Left renal cortex interstitium (tissue), 4 donors: ENCODE measurements at regions not wholly inside any gene's neighbourhood (a gene's known extent, or its start where the extent isn't known, plus 50 kb on each side); places are given as distances from the start of the nearest gene placed in this dataset.

ENCODE experiments used
- DNase-seq, 4 donors: peaks; one replicate each; pipeline ENCODE4 v3.0.0-alpha.2; 2013; ENCODE audit warnings: low read depth in 4 of 4, low spot score in 2 of 4, missing footprints in 1 of 4

DNA sequence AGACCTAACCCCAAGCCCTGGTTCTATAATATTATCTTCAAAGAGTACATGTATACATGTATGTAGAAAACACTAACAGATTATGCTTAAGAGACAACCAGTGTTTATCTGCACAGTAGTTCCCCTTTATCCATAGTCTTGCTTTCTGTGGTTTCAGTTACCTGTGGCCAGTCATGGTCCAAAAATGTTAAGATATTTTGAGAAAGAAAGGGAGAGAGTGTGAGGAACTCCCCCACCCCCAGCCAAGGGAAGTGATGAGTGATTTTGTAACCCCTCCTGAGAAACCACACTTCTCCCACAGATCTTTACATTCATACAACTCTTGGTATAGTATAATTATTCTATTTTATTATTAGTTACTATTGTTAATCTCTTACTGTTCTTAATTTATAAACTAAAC lies 77.3 kb upstream of the CNTN1 start:
- DNase-seq = no peak

- no peak for DNase-seq
Measured at GRCh38 chr12:40615590-40615989, 76.6 kb upstream of the CNTN1 start.

DNA sequence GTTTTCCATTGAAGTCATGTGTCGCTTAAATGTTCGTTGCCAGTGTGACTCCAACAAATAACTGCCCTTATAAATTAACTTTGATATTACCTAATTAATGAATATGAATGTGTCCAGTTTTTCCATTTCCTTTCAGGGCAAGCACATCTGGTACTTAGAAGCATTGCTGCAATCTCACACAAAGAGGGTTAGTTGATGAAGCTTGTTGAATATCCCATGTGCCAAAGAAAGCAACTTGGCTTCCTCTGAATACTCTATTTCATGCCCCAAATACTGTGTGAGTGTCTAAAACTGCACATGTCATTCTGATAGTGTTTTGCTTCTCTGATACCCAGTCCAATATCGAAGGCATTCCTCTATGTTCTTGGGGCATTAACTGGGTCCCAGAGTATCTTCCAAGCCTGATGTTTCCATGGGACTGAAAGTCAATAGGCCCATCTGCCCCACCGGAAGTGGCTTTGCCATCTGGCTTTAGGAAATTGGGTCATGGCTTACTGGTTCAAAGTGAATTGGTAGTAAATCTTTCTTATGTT lies 75.8 kb upstream of the CNTN1 start:
- no peak for DNase-seq

GRCh38 chr12:40618636-40619035 lies 73.6 kb upstream of the CNTN1 start:
- DNase-seq = no peak

GRCh38 chr12:40620564-40621019 lies 71.6 kb upstream of the CNTN1 start:
- DNase-seq = no peak

DNA sequence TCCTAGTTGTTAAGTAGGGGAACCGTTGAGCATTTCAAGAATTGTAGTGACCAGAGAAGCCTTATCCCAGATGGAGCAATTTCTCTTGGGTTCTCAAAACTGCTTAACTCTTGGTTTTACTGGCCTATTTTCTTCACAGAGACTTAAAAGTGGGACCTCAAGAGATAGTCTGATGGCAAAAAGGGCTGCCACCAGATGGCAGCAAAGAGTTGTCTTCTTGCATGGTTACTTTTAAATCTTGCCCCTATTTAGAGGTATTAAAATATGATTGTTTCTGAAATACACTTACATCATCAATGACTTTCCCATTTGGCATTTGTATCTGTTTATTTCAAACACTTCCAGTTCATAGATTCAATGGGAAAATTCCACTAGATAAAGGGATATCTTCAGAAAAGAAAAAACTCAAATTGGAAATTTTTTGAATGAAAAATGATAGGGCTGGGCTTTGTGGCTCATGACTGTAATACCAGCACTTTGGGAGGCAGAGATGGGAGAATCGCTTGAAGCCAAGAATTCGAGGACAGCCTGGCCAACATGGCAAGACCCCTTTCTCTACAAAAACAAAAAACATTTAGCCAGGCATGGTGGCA lies 69.9 kb upstream of the CNTN1 start:
- DNase-seq = no peak

DNA sequence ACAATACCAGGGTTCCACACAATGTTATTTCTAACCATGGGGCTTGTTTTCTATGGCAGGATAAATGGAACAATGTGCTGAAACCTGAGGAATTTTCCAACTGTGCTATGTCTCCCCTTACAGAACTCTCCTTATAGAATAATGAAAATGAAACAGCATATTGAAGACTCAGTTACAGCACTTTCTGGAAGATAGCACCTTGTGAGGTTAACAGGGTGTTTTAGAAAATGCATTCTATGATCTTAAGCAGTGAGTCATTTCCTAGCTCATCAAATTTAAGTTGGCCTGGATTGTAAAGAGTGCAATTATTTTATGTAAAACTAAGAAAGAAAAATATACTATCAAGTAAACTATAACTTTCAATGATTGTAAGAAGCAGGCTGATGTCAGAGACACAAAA lies 60.1 kb upstream of the CNTN1 start:
- no peak for DNase-seq

DNA sequence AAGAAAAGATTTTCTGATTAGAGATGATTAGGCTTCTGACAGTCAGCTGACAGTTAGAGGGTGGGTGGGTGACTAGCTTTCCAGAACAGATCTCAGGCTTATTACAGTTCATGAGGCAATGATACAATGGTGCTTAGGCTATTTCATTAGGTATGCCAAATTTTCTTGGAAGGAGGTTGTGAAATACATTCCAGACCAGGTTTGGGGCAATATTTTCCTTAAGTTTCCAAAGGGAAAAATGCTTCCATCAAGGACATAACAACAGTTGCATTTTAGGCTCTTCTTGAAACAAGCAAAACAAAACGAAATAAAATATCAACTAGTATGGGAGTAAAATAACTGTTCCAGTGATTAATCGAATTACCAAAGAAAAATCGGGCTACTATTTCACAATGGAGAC lies 59.3 kb upstream of the CNTN1 start:
- DNase-seq = no peak

GRCh38 chr12:40634517-40635131 lies 57.6 kb upstream of the CNTN1 start:
- DNase-seq = no peak

- no peak for DNase-seq
Measured at GRCh38 chr12:40635141-40635731, 57.0 kb upstream of the CNTN1 start.
